GM12878 (cell line): ENCODE measurements at regions not wholly inside any gene's neighbourhood (a gene's known extent, or its start where the extent isn't known, plus 50 kb on each side); places are given as distances from the start of the nearest gene placed in this dataset.

Source experiments
- ATAC-seq: fragments of 200-7000 bp; cut with Tn5 transposase; 3 replicates; pipeline ENCODE4 v1.9.1; 2020; ENCODE audit warnings: mild to moderate bottlenecking, moderate library complexity
- BruUV-seq: library from RNA; stranded (reverse); fragments of 400-500 nt; replicated peaks from 2 replicates; lab custom pipeline; 2021; lab: Mats Ljungman, UMichigan
- CTCF ChIA-PET: fragments of 300-600 bp; sonication (Branson Sonifier 250); formaldehyde crosslinking; extraction: SDS; loops from one replicate; lab custom pipeline; 2021; ENCODE audit warnings: inconsistent platforms; lab: Yijun Ruan, JAX
- POLR2A ChIA-PET: fragments of 350-600 bp; formaldehyde crosslinking; extraction: SDS; loops from one replicate; lab custom pipeline; 2021; ENCODE audit warnings: inconsistent platforms; lab: Charles Lee
- RAD21 ChIA-PET: fragments of 300-600 bp; sonication (Branson Sonifier 250); formaldehyde crosslinking; loops from one replicate; lab custom pipeline; 2023; ENCODE audit warnings: antibody characterized with exemption; ENCODE audit not compliant: unreplicated experiment; lab: Charles Lee
- SMC1A ChIA-PET: fragments of 300-600 bp; sonication (Branson Sonifier 250); formaldehyde crosslinking; loops from one replicate; lab custom pipeline; 2023; ENCODE audit not compliant: unreplicated experiment, uncharacterized antibody; lab: Charles Lee
- DNase-seq: peaks from one replicate; pipeline ENCODE4 v3.0.0-alpha.2; 2011; ENCODE audit warnings: low read depth, low spot score
- FAIRE-seq: peaks from 3 replicates; lab custom pipeline; 2011; peaks lifted over from hg19 to GRCh38; lab: Jason Lieb, UNC
- H2AFZ ChIP-seq: 2 replicates; pipeline ENCODE4 v1.6.0; 2011; ENCODE audit warnings: low read depth, low read length, control low read depth; ENCODE audit not compliant: control insufficient read depth
- H3K27ac ChIP-seq: 2 replicates; pipeline ENCODE4 v1.5.1; 2011; ENCODE audit warnings: control low read depth; ENCODE audit not compliant: control insufficient read depth, insufficient read depth
- H3K27me3 ChIP-seq, 2 experiments: replicated peaks in 1 of 2; 2 replicates each; pipeline versions ENCODE4 v1.6.0 to v1.6.1; 2011; ENCODE audit warnings: low read length in 1 of 2; ENCODE audit not compliant: control insufficient read depth in 2 of 2, insufficient read depth in 2 of 2
- H3K36me3 ChIP-seq, 2 experiments: 2 replicates each; pipeline ENCODE4 v1.5.1; 2011; ENCODE audit warnings: low read length in 1 of 2; ENCODE audit not compliant: control insufficient read depth in 2 of 2, insufficient read depth in 2 of 2
- H3K4me1 ChIP-seq: 2 replicates; pipeline ENCODE4 v1.6.1; 2011; ENCODE audit warnings: mild to moderate bottlenecking, low read length, moderate library complexity, mixed read lengths; ENCODE audit not compliant: control insufficient read depth, insufficient read depth
- H3K4me2 ChIP-seq: 2 replicates; pipeline ENCODE4 v1.6.0; 2011; ENCODE audit warnings: control low read depth; ENCODE audit not compliant: control insufficient read depth, insufficient read depth
- H3K4me3 ChIP-seq: fragments of 200-600 bp; sonication (generic); 2 replicates; pipeline ENCODE4 v1.5.1; 2016
- H3K79me2 ChIP-seq: 2 replicates; pipeline ENCODE4 v1.6.0; 2011; ENCODE audit warnings: low read length; ENCODE audit not compliant: control insufficient read depth, insufficient read depth
- H3K9ac ChIP-seq: 2 replicates; pipeline ENCODE4 v1.8.0; 2011; ENCODE audit warnings: low read length, control low read depth, mixed read lengths; ENCODE audit not compliant: control insufficient read depth, insufficient read depth
- H3K9me3 ChIP-seq: replicated peaks from 3 replicates; pipeline ENCODE4 v1.5.1; 2011; ENCODE audit warnings: mild to moderate bottlenecking, low read length; ENCODE audit not compliant: control insufficient read depth, insufficient read depth
- H4K20me1 ChIP-seq: 2 replicates; pipeline ENCODE4 v1.6.0; 2011; ENCODE audit not compliant: control insufficient read depth, insufficient read depth
- EED ChIP-seq: sonication (generic); IDR thresholded peaks from 2 replicates; pipeline ENCODE4 v1.6.1; 2016; ENCODE audit warnings: antibody characterized with exemption, low read depth
- ESRRA ChIP-seq: IDR thresholded peaks from 2 replicates; pipeline ENCODE4 v1.6.1; 2012; ENCODE audit warnings: mild to moderate bottlenecking, low read length, improper control_type of control experiment
- FOS ChIP-seq: IDR thresholded peaks from 3 replicates; pipeline ENCODE4 v1.6.1; 2011; ENCODE audit warnings: borderline replicate concordance; ENCODE audit not compliant: insufficient read length; ENCODE audit errors: extremely low read depth
- IKZF2 ChIP-seq, 2 experiments: fragments of 450-650 bp; IDR thresholded peaks; 2 replicates each; pipeline ENCODE4 v1.6.1; 2017; ENCODE audit warnings: mild to moderate bottlenecking in 2 of 2, moderate library complexity in 2 of 2
- IRF4 ChIP-seq: IDR thresholded peaks from 2 replicates; pipeline ENCODE4 v1.6.1; 2011; ENCODE audit warnings: low read depth, low read length
- KLF5 ChIP-seq: fragments of 450-650 bp; IDR thresholded peaks from 2 replicates; pipeline ENCODE4 v1.6.1; 2014; ENCODE audit warnings: mild to moderate bottlenecking; ENCODE audit not compliant: partially characterized antibody
- NFIC ChIP-seq: IDR thresholded peaks from 2 replicates; pipeline ENCODE4 v1.6.1; 2012; ENCODE audit warnings: low read depth, mild to moderate bottlenecking, inconsistent platforms, low read length, moderate library complexity
- NR2C2 ChIP-seq: IDR thresholded peaks from 2 replicates; pipeline ENCODE4 v1.6.1; 2011; ENCODE audit warnings: borderline replicate concordance, low read depth; ENCODE audit not compliant: control insufficient read depth, insufficient read length
- NRF1 ChIP-seq: conservative IDR thresholded peaks from 2 replicates; pipeline ENCODE4 v1.6.1; 2011; ENCODE audit warnings: mild to moderate bottlenecking, low read depth, low read length, improper control_type of control experiment
- RBBP5 ChIP-seq: fragments of 200-600 bp; sonication (generic); conservative IDR thresholded peaks from 2 replicates; pipeline ENCODE4 v1.6.1; 2016
- TARDBP ChIP-seq: IDR thresholded peaks from 2 replicates; pipeline ENCODE4 v1.6.1; 2016; ENCODE audit warnings: borderline replicate concordance
- TCF7 ChIP-seq: IDR thresholded peaks from 2 replicates; pipeline ENCODE4 v1.6.1; 2014; ENCODE audit warnings: antibody characterized with exemption, borderline replicate concordance
- YBX1 ChIP-seq: fragments of 450-650 bp; IDR thresholded peaks from 2 replicates; pipeline ENCODE4 v1.6.1; 2016; ENCODE audit warnings: antibody characterized with exemption
- ZNF24 ChIP-seq: fragments of 450-650 bp; IDR thresholded peaks from 2 replicates; pipeline ENCODE4 v1.6.1; 2017; ENCODE audit warnings: antibody characterized with exemption, mild to moderate bottlenecking
- ZZZ3 ChIP-seq: IDR thresholded peaks from 2 replicates; pipeline ENCODE4 v1.6.1; 2011; ENCODE audit warnings: low read depth; ENCODE audit not compliant: control insufficient read depth, insufficient read length
- WGBS: methylation state at CpG from one replicate; pipeline ENCODE4 v1.1.6; 2016; ENCODE audit warnings: low lambda C conversion rate; ENCODE audit not compliant: insufficient replicate concordance, insufficient coverage; ENCODE audit errors: missing lambda C conversion rate; 5-methylcytosine and 5-hydroxymethylcytosine counted together
- in situ Hi-C: fragments of 300-500 bp; cut with MboI; formaldehyde crosslinking; loops from 9 replicates; pipeline ENCODE4 v1.14.3; 2018; ENCODE audit warnings: mixed read lengths
- intact Hi-C: fragments of 100-400 bp; cut with micrococcal nuclease; formaldehyde crosslinking; loops from one replicate; pipeline ENCODE4 v1.14.2; 2022; ENCODE audit not compliant: unreplicated experiment
- TF ChIP-seq, protein P1 (sequence below): fragments of 450-650 bp; IDR thresholded peaks from 2 replicates; pipeline ENCODE4 v1.6.1; 2018; ENCODE audit warnings: borderline replicate concordance, mild to moderate bottlenecking; ENCODE audit not compliant: partially characterized antibody

DNA sequence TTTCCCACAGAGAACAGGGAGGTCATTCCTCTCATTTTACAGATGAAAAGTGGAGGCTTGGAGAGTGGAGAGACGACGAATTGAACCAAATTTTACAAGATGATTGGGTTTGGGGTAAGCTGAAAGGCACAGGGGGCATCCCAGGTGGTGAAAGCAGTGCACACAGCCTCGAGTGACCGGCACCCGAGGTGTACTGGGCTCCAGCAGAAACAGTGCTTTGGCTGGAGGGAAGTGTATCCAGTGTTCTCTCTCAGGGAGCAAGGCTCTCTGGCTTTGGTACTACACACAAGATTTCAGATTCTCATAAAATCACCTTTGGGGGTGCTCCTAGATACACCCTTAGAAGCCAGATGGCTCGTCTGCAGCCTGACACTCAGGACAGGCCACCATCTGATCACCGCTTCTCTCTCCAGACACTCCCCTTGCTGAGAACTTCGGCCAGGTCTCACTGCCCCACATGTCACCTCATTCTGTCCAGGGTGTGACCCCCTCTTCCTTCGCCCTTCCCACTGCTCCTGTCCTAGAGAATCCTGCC is 339.6 kb downstream of the CYRIA start:
- RAD21 ChIA-PET = no interaction called here
- no peak overlapping the region for H3K4me3 ChIP-seq
- no peaks in the 10 kb centered on the region for H3K9me3 ChIP-seq
- H3K27ac ChIP-seq = no peak overlapping the region
- POLR2A ChIA-PET = no interaction called here
- CTCF ChIA-PET = no interaction called here
- ATAC-seq = no peak
- H4K20me1 ChIP-seq = no peaks in the 10 kb centered on the region
- no peak for TF ChIP-seq TARDBP
- FAIRE-seq = no peak
- H3K36me3 ChIP-seq = no peaks in the 10 kb centered on the region
- SMC1A ChIA-PET = interaction anchor here (0.5 kb wide), 1 partner anchor 421 kb away, joined by 3 read pairs; no protein-coding TSS in a partner anchor
- no peaks in the 10 kb centered on the region; a peak in 1 of 4 replicates for H3K27me3 ChIP-seq
- no peaks in the 10 kb centered on the region for H3K79me2 ChIP-seq
- H3K4me1 ChIP-seq = no peaks in the 10 kb centered on the region
- no TSS peak for BruUV-seq
- 9% methylated on average over 9 of the region's 9 CpGs for WGBS
- in situ Hi-C loops = no loop called here
- H2AFZ ChIP-seq = no peak overlapping the region
- intact Hi-C loops = no loop called here
- DNase-seq = no peak
- H3K4me2 ChIP-seq = no peak overlapping the region
- H3K9ac ChIP-seq = no peak overlapping the region

DNA sequence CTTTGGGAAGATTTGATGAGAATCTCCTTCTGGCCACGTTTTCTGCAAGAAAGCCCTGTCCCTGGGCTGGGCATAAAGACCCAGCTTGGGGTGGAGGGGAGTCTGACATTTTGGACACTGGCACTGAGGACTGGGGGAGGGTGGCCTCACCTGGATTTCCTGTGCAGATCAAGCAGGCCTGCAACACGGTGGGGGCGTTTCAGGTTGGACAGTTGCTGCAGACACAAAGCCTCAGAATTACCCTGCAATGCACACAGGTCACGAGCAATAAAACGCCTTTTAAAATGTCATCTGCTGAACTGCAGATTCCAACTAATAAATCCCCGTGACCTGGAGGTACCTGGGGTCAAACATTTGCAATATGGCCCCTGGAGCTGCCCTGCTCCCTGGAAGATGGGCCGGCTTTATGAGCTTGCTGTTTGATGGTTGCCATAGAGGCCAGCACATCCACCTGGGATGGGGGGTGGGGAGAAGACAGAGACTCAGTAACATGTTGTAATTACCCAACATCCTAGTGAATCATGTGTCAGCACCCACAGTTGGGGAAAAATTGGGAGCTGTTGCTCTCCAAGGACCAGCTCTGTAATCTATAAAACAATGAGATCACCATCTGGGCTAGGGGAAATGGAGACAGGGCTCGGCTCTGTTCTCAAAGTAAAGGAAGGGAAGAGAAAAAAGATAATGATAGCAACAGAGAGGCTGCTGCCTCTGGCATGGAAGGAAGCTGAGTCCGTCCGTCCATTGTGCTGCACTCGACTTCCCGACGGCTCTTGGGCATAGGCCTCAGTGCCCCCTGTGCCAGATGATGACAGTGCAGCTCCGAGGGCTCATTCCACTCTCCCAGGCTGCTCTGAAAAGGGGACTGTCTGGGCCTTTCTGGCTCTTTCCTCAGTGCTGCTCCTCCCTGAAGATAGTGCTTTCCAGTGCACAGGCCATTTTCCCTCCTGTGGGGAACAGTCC is 340.3 kb downstream of the CYRIA start:
- in situ Hi-C loops = no loop called here
- RAD21 ChIA-PET = no interaction called here
- TF ChIP-seq IKZF2 (IDR thresholded peaks at IDR 0.05) (no peak), NR2C2 (no peak), RBBP5 (no peak), KLF5 (no peak), NFIC (no peak), IRF4 (no peak), ESRRA (no peak), EED (no peak), YBX1 (no peak), FOS (no peak), ZNF24 (no peak), NRF1 (no peak), TCF7 (no peak), ZZZ3 (no peak)
- TF ChIP-seq, protein P1, sequence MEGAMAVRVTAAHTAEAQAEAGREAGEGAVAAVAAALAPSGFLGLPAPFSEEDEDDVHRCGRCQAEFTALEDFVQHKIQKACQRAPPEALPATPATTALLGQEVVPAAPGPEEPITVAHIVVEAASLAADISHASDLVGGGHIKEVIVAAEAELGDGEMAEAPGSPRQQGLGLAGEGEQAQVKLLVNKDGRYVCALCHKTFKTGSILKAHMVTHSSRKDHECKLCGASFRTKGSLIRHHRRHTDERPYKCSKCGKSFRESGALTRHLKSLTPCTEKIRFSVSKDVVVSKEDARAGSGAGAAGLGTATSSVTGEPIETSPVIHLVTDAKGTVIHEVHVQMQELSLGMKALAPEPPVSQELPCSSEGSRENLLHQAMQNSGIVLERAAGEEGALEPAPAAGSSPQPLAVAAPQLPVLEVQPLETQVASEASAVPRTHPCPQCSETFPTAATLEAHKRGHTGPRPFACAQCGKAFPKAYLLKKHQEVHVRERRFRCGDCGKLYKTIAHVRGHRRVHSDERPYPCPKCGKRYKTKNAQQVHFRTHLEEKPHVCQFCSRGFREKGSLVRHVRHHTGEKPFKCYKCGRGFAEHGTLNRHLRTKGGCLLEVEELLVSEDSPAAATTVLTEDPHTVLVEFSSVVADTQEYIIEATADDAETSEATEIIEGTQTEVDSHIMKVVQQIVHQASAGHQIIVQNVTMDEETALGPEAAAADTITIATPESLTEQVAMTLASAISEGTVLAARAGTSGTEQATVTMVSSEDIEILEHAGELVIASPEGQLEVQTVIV = no peak

More for the DNA sequence above, 340.3 kb downstream of the CYRIA start:
- FAIRE-seq = no peak
- no peaks in the 10 kb centered on the region for H3K4me1 ChIP-seq
- BruUV-seq = no TSS peak
- no peaks in the 10 kb centered on the region for H4K20me1 ChIP-seq
- ChIA-PET CTCF (no interaction called here), SMC1A (no interaction called here), POLR2A (no interaction called here)
- no peaks in the 10 kb centered on the region for H3K79me2 ChIP-seq
- no peak for ATAC-seq
- H3K4me2 ChIP-seq = no peak overlapping the region
- no peak overlapping the region for H3K9ac ChIP-seq
- no peak overlapping the region for H3K27ac ChIP-seq
- DNase-seq = no peak
- 5% methylated on average over 12 of the region's 14 CpGs for WGBS
- no peaks in the 10 kb centered on the region; a peak in 1 of 4 replicates for H3K27me3 ChIP-seq
- H2AFZ ChIP-seq = no peak overlapping the region
- intact Hi-C loops = no loop called here
- no peaks in the 10 kb centered on the region for H3K9me3 ChIP-seq
- H3K4me3 ChIP-seq = no peak overlapping the region
- H3K36me3 ChIP-seq = no peaks in the 10 kb centered on the region
